ENCODE measurements at regions not wholly inside any gene's neighbourhood (a gene's known extent, or its start where the extent isn't known, plus 50 kb on each side); places are given as distances from the start of the nearest gene placed in this dataset.
"Not testable (repeated sequence)": the region's sequence is repeated elsewhere in the genome, so short reads cannot be mapped to it uniquely, and the experiment has no call there.

DNA sequence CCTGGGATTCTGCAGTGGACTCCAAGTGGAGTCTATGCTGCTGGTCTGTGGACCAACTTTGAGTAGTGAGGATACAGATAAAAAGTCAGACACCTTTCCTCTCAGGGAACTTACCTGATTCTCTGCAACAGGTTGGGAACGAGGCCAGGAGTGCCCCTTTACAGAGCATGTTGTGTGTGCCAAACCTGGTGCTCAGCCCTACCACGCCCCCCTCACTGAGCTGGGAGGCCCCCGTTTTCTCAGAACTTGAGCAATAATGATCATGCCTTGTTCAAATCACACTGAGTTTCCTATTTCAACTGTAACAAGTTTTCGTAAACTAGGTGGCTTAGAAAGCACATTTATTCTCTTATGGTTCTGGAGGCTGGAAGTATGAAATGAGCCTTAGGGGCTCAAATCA, 182.0 kb downstream of the COPRS start:
- Histone ChIP-seq H3K9me3 (ENCODE audit: control insufficient read depth in 1 of 2, insufficient read depth in 1 of 2, low read length in 2 of 2) (no peaks in the 10 kb centered on the region), H3K27ac (ENCODE audit: low read depth in 1 of 2, low read length in 2 of 2) (no peak overlapping the region), H3K4me1 (ENCODE audit: insufficient read depth, low read length) (no peaks in the 10 kb centered on the region), H3K27me3 (ENCODE audit: control insufficient read depth in 1 of 2, insufficient read depth in 2 of 2, low read length in 2 of 2) (peaks cover 14 to 25% of the 10 kb centered on the region in 2 experiments), H3K4me3 (ENCODE audit: low read length) (no peak overlapping the region), H3K36me3 (ENCODE audit: insufficient read depth, low read length) (no peaks in the 10 kb centered on the region)
- intact Hi-C loops (cut with DNase I, micrococcal nuclease), result no loop called here
- no peak for ATAC-seq (ENCODE audit: poor library complexity)
- no peaks in the 10 kb centered on the region for H3K36me3 Mint-ChIP-seq (ENCODE audit: low read depth)
- DNase-seq, result no peak
- H3K4me3 Mint-ChIP-seq, result no peak overlapping the region
- TF ChIP-seq CTCF (IDR thresholded peaks at IDR 0.05), result no peak
- H3K27ac Mint-ChIP-seq, result no peak overlapping the region
- CTCF ChIA-PET, result no interaction called here
- no peaks in the 10 kb centered on the region for H3K4me1 Mint-ChIP-seq (ENCODE audit: low read depth)
- POLR2A ChIA-PET, result no interaction called here
- no peaks in the 10 kb centered on the region for H3K9me3 Mint-ChIP-seq
- H3K27me3 Mint-ChIP-seq, result peaks cover 58% of the 10 kb centered on the region

- H3K4me1 ChIP-seq (ENCODE audit: insufficient read depth, low read length); H3K9me3 ChIP-seq (ENCODE audit: control insufficient read depth in 1 of 2, insufficient read depth in 1 of 2, low read length in 2 of 2); H3K4me1 Mint-ChIP-seq (ENCODE audit: low read depth); ATAC-seq (ENCODE audit: poor library complexity); H3K9me3 Mint-ChIP-seq; intact Hi-C loops (cut with DNase I, micrococcal nuclease); H3K27ac ChIP-seq (ENCODE audit: low read depth in 1 of 2, low read length in 2 of 2); DNase-seq; H3K27ac Mint-ChIP-seq; H3K4me3 Mint-ChIP-seq; POLR2A ChIA-PET; H3K36me3 ChIP-seq (ENCODE audit: insufficient read depth, low read length); H3K36me3 Mint-ChIP-seq (ENCODE audit: low read depth); H3K4me3 ChIP-seq (ENCODE audit: low read length): not testable (repeated sequence)
- H3K27me3 ChIP-seq (ENCODE audit: control insufficient read depth in 1 of 2, insufficient read depth in 2 of 2, low read length in 2 of 2), result peaks cover 13 to 29% of the 10 kb centered on the region in 2 experiments
- H3K27me3 Mint-ChIP-seq, result peaks cover 59% of the 10 kb centered on the region
- CTCF ChIA-PET, result interaction anchor here (0.7 kb wide), 1 partner anchor 1032 kb away, joined by 3 read pairs; no protein-coding TSS in a partner anchor
Measured at GRCh38 chr17:31675392-31675791, 183.7 kb downstream of the COPRS start.

- Mint-ChIP-seq H3K27ac (no peak overlapping the region), H3K9me3 (no peaks in the 10 kb centered on the region), H3K4me3 (no peak overlapping the region), H3K4me1 (ENCODE audit: low read depth) (no peaks in the 10 kb centered on the region), H3K36me3 (ENCODE audit: low read depth) (no peaks in the 10 kb centered on the region), H3K27me3 (peaks cover 54% of the 10 kb centered on the region)
- ATAC-seq (ENCODE audit: poor library complexity) (no peak), DNase-seq (no peak)
- Histone ChIP-seq H3K4me3 (ENCODE audit: low read length) (no peak overlapping the region), H3K36me3 (ENCODE audit: insufficient read depth, low read length) (no peaks in the 10 kb centered on the region), H3K9me3 (ENCODE audit: control insufficient read depth in 1 of 2, insufficient read depth in 1 of 2, low read length in 2 of 2) (peaks cover 0 to 5% of the 10 kb centered on the region in 2 experiments), H3K27ac (ENCODE audit: low read depth in 1 of 2, low read length in 2 of 2) (no peak overlapping the region), H3K27me3 (ENCODE audit: control insufficient read depth in 1 of 2, insufficient read depth in 2 of 2, low read length in 2 of 2) (peaks cover 13 to 24% of the 10 kb centered on the region in 2 experiments), H3K4me1 (ENCODE audit: insufficient read depth, low read length) (no peaks in the 10 kb centered on the region)
- ChIA-PET POLR2A (no interaction called here), CTCF (no interaction called here)
- no peak for TF ChIP-seq CTCF (IDR thresholded peaks at IDR 0.05)
- intact Hi-C loops (cut with DNase I, micrococcal nuclease), result no loop called here
Measured at GRCh38 chr17:31674717-31675349, 184.2 kb downstream of the COPRS start.

DNA sequence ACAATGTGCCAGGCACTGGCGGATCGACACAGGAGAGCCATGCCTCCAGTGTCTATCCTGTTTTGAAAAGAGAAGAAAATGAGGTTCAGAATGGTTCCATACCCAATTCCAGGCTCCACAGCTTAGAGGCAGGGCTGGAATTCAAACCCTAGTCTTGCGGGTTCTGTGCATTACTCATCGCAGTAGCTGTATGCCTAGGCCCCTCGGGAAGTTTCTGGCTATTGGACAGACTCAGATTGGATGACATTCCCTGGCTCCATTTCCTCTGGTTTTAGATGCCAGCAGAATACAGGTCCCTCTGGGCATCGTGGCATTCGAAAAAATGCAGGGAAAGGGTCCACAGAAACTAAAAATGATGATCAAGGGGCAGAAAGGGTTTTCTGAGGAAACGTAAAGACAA, 184.7 kb downstream of the COPRS start:
- ATAC-seq (ENCODE audit: poor library complexity), result no peak
- intact Hi-C loops (cut with DNase I, micrococcal nuclease), result no loop called here
- DNase-seq, result no peak
- Histone ChIP-seq H3K27me3 (ENCODE audit: control insufficient read depth in 1 of 2, insufficient read depth in 2 of 2, low read length in 2 of 2) (peaks cover 13 to 19% of the 10 kb centered on the region in 2 experiments), H3K27ac (ENCODE audit: low read depth in 1 of 2, low read length in 2 of 2) (no peak overlapping the region), H3K4me3 (ENCODE audit: low read length) (no peak overlapping the region), H3K36me3 (ENCODE audit: insufficient read depth, low read length) (no peaks in the 10 kb centered on the region), H3K4me1 (ENCODE audit: insufficient read depth, low read length) (no peaks in the 10 kb centered on the region), H3K9me3 (ENCODE audit: control insufficient read depth in 1 of 2, insufficient read depth in 1 of 2, low read length in 2 of 2) (peaks cover 0 to 5% of the 10 kb centered on the region in 2 experiments)
- H3K27me3 Mint-ChIP-seq, result peaks cover 53% of the 10 kb centered on the region
- ChIA-PET POLR2A (no interaction called here), CTCF (no interaction called here)
- H3K4me3 Mint-ChIP-seq, result no peak overlapping the region
- no peaks in the 10 kb centered on the region for H3K9me3 Mint-ChIP-seq
- H3K4me1 Mint-ChIP-seq (ENCODE audit: low read depth), result no peaks in the 10 kb centered on the region
- no peak for TF ChIP-seq CTCF (IDR thresholded peaks at IDR 0.05)
- no peak overlapping the region for H3K27ac Mint-ChIP-seq
- no peaks in the 10 kb centered on the region for H3K36me3 Mint-ChIP-seq (ENCODE audit: low read depth)

Data from CD4-positive, alpha-beta T cell (primary cell).